ENCODE measurements at regions not wholly inside any gene's neighbourhood (a gene's known extent, or its start where the extent isn't known, plus 50 kb on each side); places are given as distances from the start of the nearest gene placed in this dataset.

GRCh38 chr2:146837857-146838256, 1007.0 kb upstream of the ACVR2A start:
- Histone ChIP-seq H3K9me3 (ENCODE audit: low read depth, low read length) (no peaks in the 10 kb centered on the region), H3K4me1 (ENCODE audit: insufficient read depth, low read length) (no peaks in the 10 kb centered on the region), H3K27me3 (ENCODE audit: insufficient read depth, low read length) (no peaks in the 10 kb centered on the region), H3K4me3 (ENCODE audit: low read length) (no peak overlapping the region)

- H3K27me3 ChIP-seq (ENCODE audit: insufficient read depth, low read length) = no peaks in the 10 kb centered on the region
- no peaks in the 10 kb centered on the region for H3K4me1 ChIP-seq (ENCODE audit: insufficient read depth, low read length)
- no peaks in the 10 kb centered on the region for H3K9me3 ChIP-seq (ENCODE audit: low read depth, low read length)
- H3K4me3 ChIP-seq (ENCODE audit: low read length) = no peak overlapping the region
Measured at GRCh38 chr2:146826388-146826787, 1018.4 kb upstream of the ACVR2A start.

- Histone ChIP-seq H3K9me3 (ENCODE audit: low read depth, low read length) (no peaks in the 10 kb centered on the region), H3K4me1 (ENCODE audit: insufficient read depth, low read length) (no peaks in the 10 kb centered on the region), H3K4me3 (ENCODE audit: low read length) (no peak overlapping the region), H3K27me3 (ENCODE audit: insufficient read depth, low read length) (no peaks in the 10 kb centered on the region)
Measured at GRCh38 chr2:146821836-146822316, 1023.0 kb upstream of the ACVR2A start.

- H3K4me3 ChIP-seq (ENCODE audit: low read length) = no peak overlapping the region
Measured at GRCh38 chr2:146820672-146821071, 1024.2 kb upstream of the ACVR2A start.

GRCh38 chr2:146818122-146818521, 1026.7 kb upstream of the ACVR2A start:
- Histone ChIP-seq H3K27me3 (ENCODE audit: insufficient read depth, low read length) (no peaks in the 10 kb centered on the region), H3K4me3 (ENCODE audit: low read length) (no peak overlapping the region)

More at GRCh38 chr2:146820672-146821071, 1024.2 kb upstream of the ACVR2A start:
- H3K9me3 ChIP-seq (ENCODE audit: low read depth, low read length) = no peaks in the 10 kb centered on the region
- H3K4me1 ChIP-seq (ENCODE audit: insufficient read depth, low read length) = no peaks in the 10 kb centered on the region
- H3K27me3 ChIP-seq (ENCODE audit: insufficient read depth, low read length) = no peaks in the 10 kb centered on the region

GRCh38 chr2:146817613-146818012, 1027.2 kb upstream of the ACVR2A start:
- Histone ChIP-seq H3K27me3 (ENCODE audit: insufficient read depth, low read length) (no peaks in the 10 kb centered on the region), H3K4me1 (ENCODE audit: insufficient read depth, low read length) (no peaks in the 10 kb centered on the region), H3K4me3 (ENCODE audit: low read length) (no peak overlapping the region), H3K9me3 (ENCODE audit: low read depth, low read length) (no peaks in the 10 kb centered on the region)

More at GRCh38 chr2:146818122-146818521, 1026.7 kb upstream of the ACVR2A start:
- Histone ChIP-seq H3K4me1 (ENCODE audit: insufficient read depth, low read length) (no peaks in the 10 kb centered on the region), H3K9me3 (ENCODE audit: low read depth, low read length) (no peaks in the 10 kb centered on the region)

- H3K4me3 ChIP-seq (ENCODE audit: low read length) = no peak overlapping the region
- H3K9me3 ChIP-seq (ENCODE audit: low read depth, low read length) = no peaks in the 10 kb centered on the region
- H3K4me1 ChIP-seq (ENCODE audit: insufficient read depth, low read length) = no peaks in the 10 kb centered on the region
- H3K27me3 ChIP-seq (ENCODE audit: insufficient read depth, low read length) = no peaks in the 10 kb centered on the region
Measured at GRCh38 chr2:146814971-146815370, 1029.9 kb upstream of the ACVR2A start.

GRCh38 chr2:146807568-146808168, 1037.2 kb upstream of the ACVR2A start:
- H3K27me3 ChIP-seq (ENCODE audit: insufficient read depth, low read length) = no peaks in the 10 kb centered on the region
- H3K4me3 ChIP-seq (ENCODE audit: low read length) = no peak overlapping the region
- no peaks in the 10 kb centered on the region for H3K4me1 ChIP-seq (ENCODE audit: insufficient read depth, low read length)
- H3K9me3 ChIP-seq (ENCODE audit: low read depth, low read length) = no peaks in the 10 kb centered on the region

GRCh38 chr2:146806364-146807005, 1038.3 kb upstream of the ACVR2A start:
- H3K27me3 ChIP-seq (ENCODE audit: insufficient read depth, low read length) = no peaks in the 10 kb centered on the region
- H3K4me3 ChIP-seq (ENCODE audit: low read length) = no peak overlapping the region
- no peaks in the 10 kb centered on the region for H3K4me1 ChIP-seq (ENCODE audit: insufficient read depth, low read length)
- no peaks in the 10 kb centered on the region for H3K9me3 ChIP-seq (ENCODE audit: low read depth, low read length)

GRCh38 chr2:146804288-146804687, 1040.5 kb upstream of the ACVR2A start:
- Histone ChIP-seq H3K4me3 (ENCODE audit: low read length) (no peak overlapping the region), H3K4me1 (ENCODE audit: insufficient read depth, low read length) (no peaks in the 10 kb centered on the region), H3K9me3 (ENCODE audit: low read depth, low read length) (no peaks in the 10 kb centered on the region), H3K27me3 (ENCODE audit: insufficient read depth, low read length) (no peaks in the 10 kb centered on the region)

GRCh38 chr2:146801886-146802285, 1042.9 kb upstream of the ACVR2A start:
- Histone ChIP-seq H3K9me3 (ENCODE audit: low read depth, low read length) (no peaks in the 10 kb centered on the region), H3K27me3 (ENCODE audit: insufficient read depth, low read length) (no peaks in the 10 kb centered on the region), H3K4me1 (ENCODE audit: insufficient read depth, low read length) (no peaks in the 10 kb centered on the region), H3K4me3 (ENCODE audit: low read length) (no peak overlapping the region)

GRCh38 chr2:146786396-146786795, 1058.4 kb upstream of the ACVR2A start:
- Histone ChIP-seq H3K4me1 (ENCODE audit: insufficient read depth, low read length) (no peaks in the 10 kb centered on the region), H3K9me3 (ENCODE audit: low read depth, low read length) (no peaks in the 10 kb centered on the region)

GRCh38 chr2:146785101-146785500, 1059.7 kb upstream of the ACVR2A start:
- H3K4me3 ChIP-seq (ENCODE audit: low read length) = no peak overlapping the region
- H3K4me1 ChIP-seq (ENCODE audit: insufficient read depth, low read length) = no peaks in the 10 kb centered on the region
- H3K27me3 ChIP-seq (ENCODE audit: insufficient read depth, low read length) = no peaks in the 10 kb centered on the region
- H3K9me3 ChIP-seq (ENCODE audit: low read depth, low read length) = no peaks in the 10 kb centered on the region

More at GRCh38 chr2:146786396-146786795, 1058.4 kb upstream of the ACVR2A start:
- Histone ChIP-seq H3K4me3 (ENCODE audit: low read length) (no peak overlapping the region), H3K27me3 (ENCODE audit: insufficient read depth, low read length) (no peaks in the 10 kb centered on the region)

GRCh38 chr2:146784602-146785001, 1060.2 kb upstream of the ACVR2A start:
- Histone ChIP-seq H3K9me3 (ENCODE audit: low read depth, low read length) (no peaks in the 10 kb centered on the region), H3K4me1 (ENCODE audit: insufficient read depth, low read length) (no peaks in the 10 kb centered on the region), H3K27me3 (ENCODE audit: insufficient read depth, low read length) (no peaks in the 10 kb centered on the region), H3K4me3 (ENCODE audit: low read length) (no peak overlapping the region)

- no peaks in the 10 kb centered on the region for H3K27me3 ChIP-seq (ENCODE audit: insufficient read depth, low read length)
- no peaks in the 10 kb centered on the region for H3K4me1 ChIP-seq (ENCODE audit: insufficient read depth, low read length)
- H3K4me3 ChIP-seq (ENCODE audit: low read length) = no peak overlapping the region
- H3K9me3 ChIP-seq (ENCODE audit: low read depth, low read length) = no peaks in the 10 kb centered on the region
Measured at GRCh38 chr2:146777181-146777580, 1067.6 kb upstream of the ACVR2A start.

- Histone ChIP-seq H3K9me3 (ENCODE audit: low read depth, low read length) (no peaks in the 10 kb centered on the region), H3K4me3 (ENCODE audit: low read length) (no peak overlapping the region), H3K4me1 (ENCODE audit: insufficient read depth, low read length) (no peaks in the 10 kb centered on the region), H3K27me3 (ENCODE audit: insufficient read depth, low read length) (no peaks in the 10 kb centered on the region)
Measured at GRCh38 chr2:146776596-146776995, 1068.2 kb upstream of the ACVR2A start.

All from mononuclear cell (primary cell).